H9 (cell line): ENCODE measurements at regions not wholly inside any gene's neighbourhood (a gene's known extent, or its start where the extent isn't known, plus 50 kb on each side); places are given as distances from the start of the nearest gene placed in this dataset.

Experiments
- DNase-seq: peaks from one replicate; pipeline ENCODE4 v3.0.0-alpha.2; 2017
- H2AFZ ChIP-seq: one replicate; pipeline ENCODE4 v1.6.1; 2013; ENCODE audit warnings: mild to moderate bottlenecking, low read length, control low read depth, moderate library complexity
- H2AK5ac ChIP-seq: 2 replicates; pipeline ENCODE4 v1.6.1; 2013; ENCODE audit warnings: low read length, control low read depth, mixed read lengths; ENCODE audit not compliant: insufficient read length
- H2BK120ac ChIP-seq: one replicate; pipeline ENCODE4 v1.6.1; 2013; ENCODE audit warnings: low read depth, mild to moderate bottlenecking, low read length, control low read depth, inconsistent platforms; ENCODE audit not compliant: poor library complexity, severe bottlenecking
- H2BK12ac ChIP-seq: 2 replicates; pipeline ENCODE4 v1.6.1; 2013; ENCODE audit warnings: low read length, control low read depth, mixed read lengths, low read depth; ENCODE audit not compliant: insufficient read length
- H2BK15ac ChIP-seq: 2 replicates; pipeline ENCODE4 v1.6.1; 2013; ENCODE audit warnings: low read depth, low read length, control low read depth
- H2BK20ac ChIP-seq: one replicate; pipeline ENCODE4 v1.6.1; 2013; ENCODE audit warnings: low read depth, mild to moderate bottlenecking, low read length, control low read depth, inconsistent platforms; ENCODE audit not compliant: poor library complexity, severe bottlenecking
- H2BK5ac ChIP-seq: 2 replicates; pipeline ENCODE4 v1.6.1; 2013; ENCODE audit warnings: low read length, control low read depth, mixed read lengths; ENCODE audit not compliant: insufficient read length
- H3K14ac ChIP-seq: 2 replicates; pipeline ENCODE4 v1.6.1; 2013; ENCODE audit warnings: low read length, control low read depth; ENCODE audit not compliant: insufficient read depth
- H3K18ac ChIP-seq: 2 replicates; pipeline ENCODE4 v1.6.1; 2013; ENCODE audit warnings: low read depth, mild to moderate bottlenecking, mixed read lengths, low read length, control low read depth; ENCODE audit not compliant: insufficient read length
- H3K23ac ChIP-seq: 2 replicates; pipeline ENCODE4 v1.6.1; 2013; ENCODE audit warnings: low read length, control low read depth, mixed read lengths, low read depth; ENCODE audit not compliant: insufficient read length
- H3K23me2 ChIP-seq: 2 replicates; pipeline ENCODE4 v1.6.1; 2013; ENCODE audit warnings: low read depth, mild to moderate bottlenecking, mixed read lengths, low read length, control low read depth; ENCODE audit not compliant: insufficient read length, poor library complexity, severe bottlenecking
- H3K27ac ChIP-seq: 2 replicates; pipeline ENCODE4 v1.5.1; 2013; ENCODE audit warnings: low read length, control low read depth, mixed read lengths, low read depth; ENCODE audit not compliant: insufficient read length
- H3K27me3 ChIP-seq: 2 replicates; pipeline ENCODE4 v1.6.1; 2013; ENCODE audit warnings: low read length, control low read depth, inconsistent platforms; ENCODE audit not compliant: insufficient read depth
- H3K4ac ChIP-seq: 2 replicates; pipeline ENCODE4 v1.6.1; 2013; ENCODE audit warnings: low read depth, mild to moderate bottlenecking, control low read depth, inconsistent platforms, low read length, moderate library complexity
- H3K4me1 ChIP-seq: 2 replicates; pipeline ENCODE4 v1.6.1; 2013; ENCODE audit warnings: low read length, control low read depth, inconsistent platforms; ENCODE audit not compliant: insufficient read depth
- H3K4me2 ChIP-seq: 2 replicates; pipeline ENCODE4 v1.6.1; 2013; ENCODE audit warnings: low read length, control low read depth, mixed read lengths; ENCODE audit not compliant: insufficient read length, insufficient read depth
- H3K56ac ChIP-seq: 2 replicates; pipeline ENCODE4 v1.6.1; 2013; ENCODE audit warnings: low read depth, mild to moderate bottlenecking, mixed read lengths, low read length, control low read depth; ENCODE audit not compliant: insufficient read length
- H3K79me1 ChIP-seq: 2 replicates; pipeline ENCODE4 v1.6.1; 2013; ENCODE audit warnings: low read depth, mild to moderate bottlenecking, moderate library complexity, low read length, control low read depth, inconsistent platforms; ENCODE audit not compliant: insufficient read depth, poor library complexity, severe bottlenecking
- H3K79me2 ChIP-seq: 2 replicates; pipeline ENCODE4 v1.6.1; 2013; ENCODE audit warnings: low read length, control low read depth, inconsistent platforms; ENCODE audit not compliant: insufficient read depth
- H3K9ac ChIP-seq: 2 replicates; pipeline ENCODE4 v1.6.1; 2013; ENCODE audit warnings: low read length, control low read depth, mixed read lengths; ENCODE audit not compliant: insufficient read length; ENCODE audit errors: extremely low read depth
- H3K9me3 ChIP-seq: one replicate; pipeline ENCODE4 v1.6.1; 2013; ENCODE audit warnings: low read depth, low read length, inconsistent platforms; ENCODE audit not compliant: control insufficient read depth
- H3T11ph ChIP-seq: one replicate; pipeline ENCODE4 v1.6.1; 2013; ENCODE audit warnings: mild to moderate bottlenecking, low read length, control low read depth, inconsistent platforms
- H4K20me1 ChIP-seq: one replicate; pipeline ENCODE4 v1.6.1; 2013; ENCODE audit not compliant: control insufficient read depth, insufficient read length, insufficient read depth
- H4K5ac ChIP-seq: 2 replicates; pipeline ENCODE4 v1.6.1; 2013; ENCODE audit warnings: low read depth, mild to moderate bottlenecking, mixed read lengths, low read length, control low read depth; ENCODE audit not compliant: insufficient read length
- H4K8ac ChIP-seq: replicated peaks from 2 replicates; pipeline ENCODE4 v1.6.1; 2013; ENCODE audit warnings: low read length, control low read depth, mixed read lengths, low read depth; ENCODE audit not compliant: insufficient read length
- H4K91ac ChIP-seq: 2 replicates; pipeline ENCODE4 v1.6.1; 2013; ENCODE audit warnings: low read depth, mild to moderate bottlenecking, moderate library complexity, mixed read lengths, low read length, control low read depth; ENCODE audit not compliant: insufficient read length
- H3K27ac Mint-ChIP-seq, 3 experiments: 2 replicates in 2 of 3; 3 replicates in 1 of 3; pipeline ENCODE4 v1.8.0; 2020 to 2021; ENCODE audit warnings: mixed read lengths in 3 of 3, mild to moderate bottlenecking in 1 of 3, moderate library complexity in 1 of 3
- H3K27me3 Mint-ChIP-seq: 2 replicates; pipeline ENCODE4 v1.8.0; 2021; ENCODE audit warnings: low read depth, mild to moderate bottlenecking, moderate library complexity, mixed read lengths
- H3K36me3 Mint-ChIP-seq, 3 experiments: 2 replicates in 2 of 3; 3 replicates in 1 of 3; pipeline ENCODE4 v1.8.0; 2020 to 2021; ENCODE audit warnings: low read depth in 3 of 3, mixed read lengths in 3 of 3; ENCODE audit not compliant: insufficient read depth in 1 of 3
- H3K4me1 Mint-ChIP-seq, 2 experiments: 2 replicates each; pipeline ENCODE4 v1.8.0; 2020; ENCODE audit warnings: mixed read lengths in 2 of 2
- H3K4me3 Mint-ChIP-seq, 2 experiments: 2 replicates in 1 of 2; 3 replicates in 1 of 2; pipeline ENCODE4 v1.8.0; 2020 to 2021; ENCODE audit warnings: mild to moderate bottlenecking in 2 of 2, mixed read lengths in 2 of 2, moderate library complexity in 1 of 2
- H3K9me3 Mint-ChIP-seq, 2 experiments: 2 replicates in 1 of 2; 3 replicates in 1 of 2; pipeline ENCODE4 v1.8.0; 2020; ENCODE audit warnings: mild to moderate bottlenecking in 2 of 2, mixed read lengths in 2 of 2, moderate library complexity in 1 of 2
- TF ChIP-seq, protein P1 (sequence below): fragments of 200-600 bp; sonication (generic); conservative IDR thresholded peaks from 3 replicates; pipeline ENCODE4 v1.8.0; 2021; ENCODE audit warnings: antibody characterized with exemption, mild to moderate bottlenecking

DNA sequence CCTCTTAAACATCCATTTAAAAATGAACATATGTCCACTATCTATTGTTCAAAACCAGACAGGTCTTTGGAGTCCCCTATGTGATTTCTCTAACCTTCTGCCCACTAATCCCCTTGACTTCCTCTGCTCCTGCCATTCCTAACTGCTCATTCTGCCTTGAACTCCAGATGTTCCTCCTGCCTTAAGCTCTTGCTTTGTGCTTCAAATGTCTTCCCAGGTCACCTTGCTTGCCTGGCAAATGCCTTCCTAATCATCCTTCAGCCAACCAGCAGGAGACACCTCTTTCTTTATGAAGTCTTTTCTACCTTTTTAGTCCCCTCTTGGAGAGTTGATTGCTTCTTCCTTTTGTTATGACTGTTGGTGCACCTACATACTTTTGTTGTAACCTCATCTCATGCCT lies 1043.0 kb upstream of the CHAC2 start:
- Histone ChIP-seq H4K91ac (no peak overlapping the region), H3K79me2 (no peaks in the 10 kb centered on the region), H3K23me2 (no peaks in the 10 kb centered on the region), H3K27ac (no peak overlapping the region), H3K4ac (no peak overlapping the region), H4K8ac (no peak overlapping the region), H3K14ac (no peak overlapping the region), H2BK15ac (no peak overlapping the region), H4K5ac (no peak overlapping the region), H3K56ac (no peak overlapping the region), H3K27me3 (no peaks in the 10 kb centered on the region), H3K9ac (no peak overlapping the region), H4K20me1 (no peaks in the 10 kb centered on the region), H3K4me2 (no peak overlapping the region), H3K23ac (no peak overlapping the region), H3K9me3 (no peaks in the 10 kb centered on the region), H3K4me1 (no peaks in the 10 kb centered on the region), H3K18ac (no peak overlapping the region), H2BK12ac (no peak overlapping the region), H2BK120ac (no peak overlapping the region), H3T11ph (no peak overlapping the region), H2BK5ac (no peak overlapping the region), H2AK5ac (no peak overlapping the region), H2AFZ (no peak overlapping the region), H2BK20ac (no peak overlapping the region), H3K79me1 (no peaks in the 10 kb centered on the region)
- TF ChIP-seq, protein P1, sequence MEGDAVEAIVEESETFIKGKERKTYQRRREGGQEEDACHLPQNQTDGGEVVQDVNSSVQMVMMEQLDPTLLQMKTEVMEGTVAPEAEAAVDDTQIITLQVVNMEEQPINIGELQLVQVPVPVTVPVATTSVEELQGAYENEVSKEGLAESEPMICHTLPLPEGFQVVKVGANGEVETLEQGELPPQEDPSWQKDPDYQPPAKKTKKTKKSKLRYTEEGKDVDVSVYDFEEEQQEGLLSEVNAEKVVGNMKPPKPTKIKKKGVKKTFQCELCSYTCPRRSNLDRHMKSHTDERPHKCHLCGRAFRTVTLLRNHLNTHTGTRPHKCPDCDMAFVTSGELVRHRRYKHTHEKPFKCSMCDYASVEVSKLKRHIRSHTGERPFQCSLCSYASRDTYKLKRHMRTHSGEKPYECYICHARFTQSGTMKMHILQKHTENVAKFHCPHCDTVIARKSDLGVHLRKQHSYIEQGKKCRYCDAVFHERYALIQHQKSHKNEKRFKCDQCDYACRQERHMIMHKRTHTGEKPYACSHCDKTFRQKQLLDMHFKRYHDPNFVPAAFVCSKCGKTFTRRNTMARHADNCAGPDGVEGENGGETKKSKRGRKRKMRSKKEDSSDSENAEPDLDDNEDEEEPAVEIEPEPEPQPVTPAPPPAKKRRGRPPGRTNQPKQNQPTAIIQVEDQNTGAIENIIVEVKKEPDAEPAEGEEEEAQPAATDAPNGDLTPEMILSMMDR: no peak
- Mint-ChIP-seq H3K27me3 (no peaks in the 10 kb centered on the region), H3K9me3 (peaks cover 7 to 10% of the 10 kb centered on the region in 2 experiments; a peak in 2 of 5 replicates), H3K4me3 (no peak overlapping the region), H3K36me3 (peaks cover 0 to 6% (median 1%) of the 10 kb centered on the region in 3 experiments; a peak in 1 of 7 replicates), H3K4me1 (peaks cover 6 to 8% of the 10 kb centered on the region in 2 experiments), H3K27ac (no peak overlapping the region; a peak in 1 of 7 replicates)
- DNase-seq: no peak
